ENCODE measurements at regions not wholly inside any gene's neighbourhood (a gene's known extent, or its start where the extent isn't known, plus 50 kb on each side); places are given as distances from the start of the nearest gene placed in this dataset.

DNA sequence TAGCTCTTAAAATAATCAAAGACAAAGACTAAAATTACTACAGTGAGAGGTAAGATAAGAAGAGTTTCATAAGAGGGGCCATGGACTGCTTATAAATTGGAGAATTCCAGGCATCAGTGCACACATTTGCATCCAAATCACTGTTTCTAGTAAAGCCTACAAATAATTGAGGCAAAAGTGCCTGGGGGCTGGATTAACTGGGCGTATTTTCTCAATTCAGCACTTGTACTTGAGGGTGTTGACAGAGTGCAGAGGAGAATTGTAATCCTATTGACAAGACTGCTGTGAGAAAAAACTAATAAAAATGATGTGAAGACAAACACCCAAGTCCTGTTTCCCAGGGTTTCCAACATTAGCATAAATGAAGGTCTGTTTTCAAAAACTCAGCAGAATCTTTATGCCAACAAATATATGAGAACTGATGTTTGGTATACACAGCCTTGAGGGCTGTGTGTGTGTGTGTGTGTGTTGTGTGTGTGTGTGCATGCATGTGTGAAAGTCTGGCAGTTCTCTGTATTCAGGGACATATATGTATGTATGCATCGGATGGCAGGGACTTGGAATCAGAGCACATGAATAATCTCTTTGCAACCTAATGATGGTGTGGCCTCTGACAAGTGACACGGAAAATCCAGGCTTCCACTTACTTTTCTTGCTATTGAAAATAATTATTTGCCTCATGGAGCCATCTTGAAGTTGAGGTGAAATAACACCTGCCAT is 182.1 kb upstream of the CDC14C start:
- H3K79me2 ChIP-seq (replicated peaks; ENCODE audit: insufficient read depth), result no peaks in the 10 kb centered on the region
- 0 out of 2 replicates have a peak overlapping the region, but pooled peaks have one; percentile 10 for H2AFZ ChIP-seq
- ATAC-seq (no peak), DNase-seq (ENCODE audit: low spot score) (no peak)
- H3K4me1 ChIP-seq (ENCODE audit: insufficient read depth), result no peaks in the 10 kb centered on the region
- TF ChIP-seq, protein P1, sequence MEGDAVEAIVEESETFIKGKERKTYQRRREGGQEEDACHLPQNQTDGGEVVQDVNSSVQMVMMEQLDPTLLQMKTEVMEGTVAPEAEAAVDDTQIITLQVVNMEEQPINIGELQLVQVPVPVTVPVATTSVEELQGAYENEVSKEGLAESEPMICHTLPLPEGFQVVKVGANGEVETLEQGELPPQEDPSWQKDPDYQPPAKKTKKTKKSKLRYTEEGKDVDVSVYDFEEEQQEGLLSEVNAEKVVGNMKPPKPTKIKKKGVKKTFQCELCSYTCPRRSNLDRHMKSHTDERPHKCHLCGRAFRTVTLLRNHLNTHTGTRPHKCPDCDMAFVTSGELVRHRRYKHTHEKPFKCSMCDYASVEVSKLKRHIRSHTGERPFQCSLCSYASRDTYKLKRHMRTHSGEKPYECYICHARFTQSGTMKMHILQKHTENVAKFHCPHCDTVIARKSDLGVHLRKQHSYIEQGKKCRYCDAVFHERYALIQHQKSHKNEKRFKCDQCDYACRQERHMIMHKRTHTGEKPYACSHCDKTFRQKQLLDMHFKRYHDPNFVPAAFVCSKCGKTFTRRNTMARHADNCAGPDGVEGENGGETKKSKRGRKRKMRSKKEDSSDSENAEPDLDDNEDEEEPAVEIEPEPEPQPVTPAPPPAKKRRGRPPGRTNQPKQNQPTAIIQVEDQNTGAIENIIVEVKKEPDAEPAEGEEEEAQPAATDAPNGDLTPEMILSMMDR (conservative IDR thresholded peaks at IDR 0.05; ENCODE audit: low read depth in 2 of 2), result no peak
- TF ChIP-seq CREB1 (CRISPR knock-in tag; IDR thresholded peaks at IDR 0.05; ENCODE audit: low read depth) (no peak), ZNF114 (CRISPR knock-in tag; IDR thresholded peaks at IDR 0.05) (no peak)
- H3K27me3 Mint-ChIP-seq (ENCODE audit: insufficient read depth, low read depth, poor library complexity), result peaks cover 1% of the 10 kb centered on the region
- H3K4me3 Mint-ChIP-seq, result no peak overlapping the region
- H3K36me3 ChIP-seq (ENCODE audit: insufficient read depth), result peaks cover 3% of the 10 kb centered on the region; the same call in 1 of the 2 replicates
- H3K27ac Mint-ChIP-seq, result no peak overlapping the region
- H3K27me3 ChIP-seq (ENCODE audit: insufficient read depth), result no peaks in the 10 kb centered on the region
- no peaks in the 10 kb centered on the region for H4K20me1 ChIP-seq (replicated peaks; ENCODE audit: insufficient read depth)
- H3K9me2 ChIP-seq (ENCODE audit: insufficient read depth), result peaks cover 6% of the 10 kb centered on the region; the same call in 1 of the 2 replicates
- H3K4me2 ChIP-seq, result no peak overlapping the region
- no peaks in the 10 kb centered on the region for H3K4me1 Mint-ChIP-seq
- H3K4me3 ChIP-seq, result no peak overlapping the region
- peaks cover 26% of the 10 kb centered on the region for H3K36me3 Mint-ChIP-seq (ENCODE audit: low read depth)
- H3K9me3 Mint-ChIP-seq, result peaks cover 31% of the 10 kb centered on the region
- H3F3A ChIP-seq (replicated peaks; ENCODE audit: low read depth), result no peaks in the 10 kb centered on the region
- H3K27ac ChIP-seq (ENCODE audit: low read depth), result no peak overlapping the region

DNA sequence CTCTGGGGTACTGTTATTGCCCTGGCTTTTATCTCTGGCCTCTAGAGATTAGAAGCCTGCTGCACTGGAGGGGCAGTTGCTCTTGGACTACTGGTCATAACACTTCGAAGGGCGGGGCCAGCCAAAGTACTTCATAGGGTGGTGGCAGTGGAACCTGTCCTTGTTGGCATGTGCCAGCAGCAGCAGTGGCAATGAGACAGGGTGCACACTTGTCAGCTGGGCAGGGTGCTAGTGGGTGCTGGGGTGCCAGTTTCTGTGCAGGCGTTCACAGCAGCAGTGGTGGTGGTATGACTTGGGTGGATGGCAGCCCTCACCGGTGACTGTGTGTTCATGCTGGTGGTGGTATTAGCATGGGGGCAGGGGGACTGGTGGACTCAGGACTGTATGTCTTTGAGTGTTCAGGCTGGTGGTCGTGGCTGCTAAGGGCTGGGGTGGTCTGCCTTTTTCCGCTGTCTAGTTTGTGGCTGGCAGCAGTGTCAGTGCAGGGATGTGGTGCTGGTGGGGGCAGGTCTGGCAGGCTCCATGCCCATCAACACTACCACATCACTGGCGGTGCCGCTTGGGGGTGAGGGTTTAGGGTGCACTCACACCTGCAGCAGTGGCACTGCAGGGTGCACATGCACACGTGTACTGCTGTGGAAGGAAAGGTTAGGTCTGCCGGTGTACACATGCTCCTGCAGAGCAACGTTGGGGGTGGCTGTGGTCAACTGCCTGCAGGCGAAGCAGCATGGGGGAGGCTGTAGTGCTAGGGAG is 176.1 kb upstream of the CDC14C start:
- Histone ChIP-seq H3K4me1 (ENCODE audit: insufficient read depth) (no peaks in the 10 kb centered on the region), H3K27me3 (ENCODE audit: insufficient read depth) (no peaks in the 10 kb centered on the region), H4K20me1 (replicated peaks; ENCODE audit: insufficient read depth) (no peaks in the 10 kb centered on the region), H3K4me2 (no peak overlapping the region), H3K9me2 (ENCODE audit: insufficient read depth) (0 out of 2 replicates have a peak, but pooled peaks cover 2% of the 10 kb centered on the region), H3K27ac (ENCODE audit: low read depth) (no peak overlapping the region), H3F3A (replicated peaks; ENCODE audit: low read depth) (no peaks in the 10 kb centered on the region), H3K4me3 (no peak overlapping the region), H3K36me3 (ENCODE audit: insufficient read depth) (no peaks in the 10 kb centered on the region), H2AFZ (no peak overlapping the region), H3K79me2 (replicated peaks; ENCODE audit: insufficient read depth) (no peaks in the 10 kb centered on the region)
- no peak for ATAC-seq
- no peaks in the 10 kb centered on the region for H3K9me3 Mint-ChIP-seq
- no peaks in the 10 kb centered on the region for H3K27me3 Mint-ChIP-seq (ENCODE audit: insufficient read depth, low read depth, poor library complexity)
- H3K36me3 Mint-ChIP-seq (ENCODE audit: low read depth), result no peaks in the 10 kb centered on the region
- DNase-seq (ENCODE audit: low spot score), result no peak
- no peak overlapping the region for H3K4me3 Mint-ChIP-seq
- H3K27ac Mint-ChIP-seq, result no peak overlapping the region
- H3K4me1 Mint-ChIP-seq, result no peaks in the 10 kb centered on the region
- no peak for TF ChIP-seq ZNF331 (CRISPR knock-in tag; IDR thresholded peaks at IDR 0.05; ENCODE audit: low read depth)
- no peak for TF ChIP-seq ZNF114 (CRISPR knock-in tag; IDR thresholded peaks at IDR 0.05)
- no peak for TF ChIP-seq JUNB (IDR thresholded peaks at IDR 0.05; ENCODE audit: unreplicated experiment)
- TF ChIP-seq, protein P2, sequence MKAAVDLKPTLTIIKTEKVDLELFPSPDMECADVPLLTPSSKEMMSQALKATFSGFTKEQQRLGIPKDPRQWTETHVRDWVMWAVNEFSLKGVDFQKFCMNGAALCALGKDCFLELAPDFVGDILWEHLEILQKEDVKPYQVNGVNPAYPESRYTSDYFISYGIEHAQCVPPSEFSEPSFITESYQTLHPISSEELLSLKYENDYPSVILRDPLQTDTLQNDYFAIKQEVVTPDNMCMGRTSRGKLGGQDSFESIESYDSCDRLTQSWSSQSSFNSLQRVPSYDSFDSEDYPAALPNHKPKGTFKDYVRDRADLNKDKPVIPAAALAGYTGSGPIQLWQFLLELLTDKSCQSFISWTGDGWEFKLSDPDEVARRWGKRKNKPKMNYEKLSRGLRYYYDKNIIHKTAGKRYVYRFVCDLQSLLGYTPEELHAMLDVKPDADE (IDR thresholded peaks at IDR 0.05), result no peak
- no peak for TF ChIP-seq EZH2phosphoT487 (IDR thresholded peaks at IDR 0.05; ENCODE audit: unreplicated experiment)
- TF ChIP-seq POLR2AphosphoS5 (IDR thresholded peaks at IDR 0.05; ENCODE audit: low read depth), result no peak
- TF ChIP-seq EZH2 (IDR thresholded peaks at IDR 0.05; ENCODE audit: low read depth, unreplicated experiment), result no peak
- TF ChIP-seq, protein P3, sequence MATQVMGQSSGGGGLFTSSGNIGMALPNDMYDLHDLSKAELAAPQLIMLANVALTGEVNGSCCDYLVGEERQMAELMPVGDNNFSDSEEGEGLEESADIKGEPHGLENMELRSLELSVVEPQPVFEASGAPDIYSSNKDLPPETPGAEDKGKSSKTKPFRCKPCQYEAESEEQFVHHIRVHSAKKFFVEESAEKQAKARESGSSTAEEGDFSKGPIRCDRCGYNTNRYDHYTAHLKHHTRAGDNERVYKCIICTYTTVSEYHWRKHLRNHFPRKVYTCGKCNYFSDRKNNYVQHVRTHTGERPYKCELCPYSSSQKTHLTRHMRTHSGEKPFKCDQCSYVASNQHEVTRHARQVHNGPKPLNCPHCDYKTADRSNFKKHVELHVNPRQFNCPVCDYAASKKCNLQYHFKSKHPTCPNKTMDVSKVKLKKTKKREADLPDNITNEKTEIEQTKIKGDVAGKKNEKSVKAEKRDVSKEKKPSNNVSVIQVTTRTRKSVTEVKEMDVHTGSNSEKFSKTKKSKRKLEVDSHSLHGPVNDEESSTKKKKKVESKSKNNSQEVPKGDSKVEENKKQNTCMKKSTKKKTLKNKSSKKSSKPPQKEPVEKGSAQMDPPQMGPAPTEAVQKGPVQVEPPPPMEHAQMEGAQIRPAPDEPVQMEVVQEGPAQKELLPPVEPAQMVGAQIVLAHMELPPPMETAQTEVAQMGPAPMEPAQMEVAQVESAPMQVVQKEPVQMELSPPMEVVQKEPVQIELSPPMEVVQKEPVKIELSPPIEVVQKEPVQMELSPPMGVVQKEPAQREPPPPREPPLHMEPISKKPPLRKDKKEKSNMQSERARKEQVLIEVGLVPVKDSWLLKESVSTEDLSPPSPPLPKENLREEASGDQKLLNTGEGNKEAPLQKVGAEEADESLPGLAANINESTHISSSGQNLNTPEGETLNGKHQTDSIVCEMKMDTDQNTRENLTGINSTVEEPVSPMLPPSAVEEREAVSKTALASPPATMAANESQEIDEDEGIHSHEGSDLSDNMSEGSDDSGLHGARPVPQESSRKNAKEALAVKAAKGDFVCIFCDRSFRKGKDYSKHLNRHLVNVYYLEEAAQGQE (IDR thresholded peaks at IDR 0.05; ENCODE audit: unreplicated experiment), result no peak
- no peak for TF ChIP-seq STAT1 (IDR thresholded peaks at IDR 0.05; ENCODE audit: unreplicated experiment)
- TF ChIP-seq CREB1 (CRISPR knock-in tag; IDR thresholded peaks at IDR 0.05; ENCODE audit: low read depth), result no peak
